SU-DHL-6 (cell line): ENCODE measurements at regions not wholly inside any gene's neighbourhood (a gene's known extent, or its start where the extent isn't known, plus 50 kb on each side); places are given as distances from the start of the nearest gene placed in this dataset.

Experiments
- H2AFZ ChIP-seq: fragments of 200-600 bp; sonication (generic); 2 replicates; pipeline ENCODE4 v1.6.1; 2014; ENCODE audit warnings: low read depth, mild to moderate bottlenecking, moderate library complexity, mixed read lengths, antibody characterized with exemption, low read length; ENCODE audit not compliant: severe bottlenecking
- H3F3A ChIP-seq: fragments of 200-600 bp; shearing (Covaris generic); 2 replicates; pipeline ENCODE4 v1.6.0; 2016; ENCODE audit warnings: antibody characterized with exemption, mild to moderate bottlenecking; ENCODE audit not compliant: insufficient read depth
- H3K27ac ChIP-seq: fragments of 200-600 bp; sonication (generic); 2 replicates; pipeline ENCODE4 v1.5.1; 2016; ENCODE audit warnings: low read depth, mild to moderate bottlenecking, low read length, moderate library complexity, mixed read lengths
- H3K27me3 ChIP-seq: fragments of 200-600 bp; sonication (generic), shearing (Covaris generic); 2 replicates; pipeline ENCODE4 v1.6.0; 2014; ENCODE audit warnings: mild to moderate bottlenecking, low read length
- H3K36me3 ChIP-seq: fragments of 200-600 bp; sonication (generic); 2 replicates; pipeline ENCODE4 v1.6.1; 2014; ENCODE audit warnings: mild to moderate bottlenecking, low read length, mixed read lengths
- H3K4me2 ChIP-seq: fragments of 300-600, 200-600 bp; shearing (Covaris generic), sonication (generic); 2 replicates; pipeline ENCODE4 v1.6.0; 2014; ENCODE audit warnings: low read length, low read depth, mild to moderate bottlenecking; ENCODE audit not compliant: poor library complexity, severe bottlenecking
- H3K4me3 ChIP-seq: fragments of 200-600 bp; sonication (generic); 2 replicates; pipeline ENCODE4 v1.5.1; 2014; ENCODE audit warnings: antibody characterized with exemption, low read length, mild to moderate bottlenecking, mixed read lengths; ENCODE audit not compliant: insufficient read depth, poor library complexity, severe bottlenecking
- H3K79me2 ChIP-seq: fragments of 200-600 bp; sonication (generic); 2 replicates; pipeline ENCODE4 v1.6.1; 2014; ENCODE audit warnings: mild to moderate bottlenecking, low read length, moderate library complexity; ENCODE audit not compliant: insufficient read depth
- H3K9ac ChIP-seq: fragments of 200-600 bp; sonication (generic); 2 replicates; pipeline ENCODE4 v1.7.0; 2014; ENCODE audit warnings: mild to moderate bottlenecking, low read length
- H3K9me2 ChIP-seq: fragments of 200-600 bp; sonication (generic); replicated peaks from 2 replicates; pipeline ENCODE4 v1.6.1; 2014; ENCODE audit warnings: low read length; ENCODE audit not compliant: insufficient read depth
- H3K9me3 ChIP-seq: fragments of 200-600 bp; sonication (generic); 2 replicates; pipeline ENCODE4 v1.6.1; 2014; ENCODE audit warnings: low read length, mixed read lengths; ENCODE audit not compliant: insufficient read depth
- H4K20me1 ChIP-seq: fragments of 200-600 bp; sonication (generic); 2 replicates; pipeline ENCODE4 v1.6.1; 2014; ENCODE audit warnings: low read depth, mild to moderate bottlenecking, antibody characterized with exemption, low read length, moderate library complexity, mixed read lengths
- EZH2phosphoT487 ChIP-seq: fragments of 200-600 bp; sonication (generic), shearing (Covaris generic); conservative IDR thresholded peaks from 2 replicates; pipeline ENCODE4 v1.6.1; 2018; ENCODE audit warnings: mild to moderate bottlenecking, antibody characterized with exemption, low read length, moderate library complexity, mixed read lengths
- TF ChIP-seq, protein P1 (sequence below): fragments of 200-600 bp; sonication (generic); IDR thresholded peaks from one replicate; pipeline ENCODE4 v1.5.1; 2017; ENCODE audit warnings: antibody characterized with exemption, mild to moderate bottlenecking, low read length, moderate library complexity; ENCODE audit not compliant: insufficient read depth, poor library complexity, severe bottlenecking

DNA sequence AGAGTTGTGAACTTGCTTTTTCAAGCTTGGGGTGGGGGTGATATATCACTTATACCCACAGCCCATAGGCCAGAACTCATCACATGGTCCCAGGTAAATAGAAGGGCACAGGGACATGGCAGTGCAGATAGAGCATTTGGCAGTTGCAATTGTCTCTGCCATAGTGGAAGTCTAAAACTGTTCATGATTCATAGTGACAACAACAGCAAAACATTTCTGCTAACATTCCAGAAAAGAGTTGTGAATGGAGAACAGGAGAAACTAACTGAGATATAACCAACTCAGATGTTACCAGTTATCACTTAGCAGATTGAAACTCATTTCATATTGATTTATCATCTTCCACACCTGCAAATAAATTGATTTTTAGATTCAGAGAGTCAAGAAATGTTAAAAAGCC, 278.6 kb upstream of the KYNU start:
- Histone ChIP-seq H3K27me3 (no peaks in the 10 kb centered on the region), H3K9me2 (no peaks in the 10 kb centered on the region), H4K20me1 (no peaks in the 10 kb centered on the region; the same call in 1 of the 2 replicates), H3K27ac (no peak overlapping the region), H3K9me3 (no peaks in the 10 kb centered on the region), H3K4me2 (no peak overlapping the region), H3K9ac (no peak overlapping the region), H3K36me3 (no peaks in the 10 kb centered on the region), H3F3A (no peaks in the 10 kb centered on the region), H3K4me3 (no peak overlapping the region), H2AFZ (no peak overlapping the region), H3K79me2 (no peaks in the 10 kb centered on the region)
- TF ChIP-seq, protein P1, sequence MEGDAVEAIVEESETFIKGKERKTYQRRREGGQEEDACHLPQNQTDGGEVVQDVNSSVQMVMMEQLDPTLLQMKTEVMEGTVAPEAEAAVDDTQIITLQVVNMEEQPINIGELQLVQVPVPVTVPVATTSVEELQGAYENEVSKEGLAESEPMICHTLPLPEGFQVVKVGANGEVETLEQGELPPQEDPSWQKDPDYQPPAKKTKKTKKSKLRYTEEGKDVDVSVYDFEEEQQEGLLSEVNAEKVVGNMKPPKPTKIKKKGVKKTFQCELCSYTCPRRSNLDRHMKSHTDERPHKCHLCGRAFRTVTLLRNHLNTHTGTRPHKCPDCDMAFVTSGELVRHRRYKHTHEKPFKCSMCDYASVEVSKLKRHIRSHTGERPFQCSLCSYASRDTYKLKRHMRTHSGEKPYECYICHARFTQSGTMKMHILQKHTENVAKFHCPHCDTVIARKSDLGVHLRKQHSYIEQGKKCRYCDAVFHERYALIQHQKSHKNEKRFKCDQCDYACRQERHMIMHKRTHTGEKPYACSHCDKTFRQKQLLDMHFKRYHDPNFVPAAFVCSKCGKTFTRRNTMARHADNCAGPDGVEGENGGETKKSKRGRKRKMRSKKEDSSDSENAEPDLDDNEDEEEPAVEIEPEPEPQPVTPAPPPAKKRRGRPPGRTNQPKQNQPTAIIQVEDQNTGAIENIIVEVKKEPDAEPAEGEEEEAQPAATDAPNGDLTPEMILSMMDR = no peak
- TF ChIP-seq EZH2phosphoT487 = no peak

DNA sequence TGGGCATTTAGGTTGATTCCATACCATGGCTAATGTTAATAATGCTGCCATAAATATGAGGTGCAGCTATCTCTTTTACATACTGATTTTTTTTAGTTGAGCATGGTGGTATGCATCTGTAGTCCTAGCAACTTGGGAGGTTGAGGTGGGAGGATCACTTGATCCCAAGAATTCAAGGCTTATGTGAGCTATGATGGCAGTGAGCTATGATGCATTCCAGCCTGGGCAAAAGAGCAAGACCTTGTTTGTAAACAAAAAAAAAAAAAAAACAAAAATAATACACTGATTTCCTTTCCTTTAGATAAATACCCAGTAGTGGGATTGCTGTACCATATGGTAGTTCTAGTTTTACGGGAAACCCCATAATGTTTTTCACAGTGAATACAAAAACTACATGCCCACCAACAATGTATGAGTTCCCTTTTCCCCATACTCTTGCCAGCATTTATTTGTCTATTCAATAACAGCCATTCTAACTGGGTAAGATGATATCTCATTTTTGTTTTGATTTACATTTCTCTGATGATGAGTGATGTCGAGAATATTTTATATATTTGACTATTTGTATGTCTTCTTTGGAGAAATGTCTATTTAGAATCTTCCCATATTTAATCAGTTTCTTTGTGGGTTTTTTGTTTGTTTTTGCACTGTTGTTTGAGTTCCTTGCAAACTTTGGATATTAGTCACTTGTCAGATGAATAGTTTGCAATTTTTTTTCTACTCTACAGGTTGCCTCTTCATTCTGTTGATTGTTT, 281.0 kb upstream of the KYNU start:
- H3K4me3 ChIP-seq = no peak overlapping the region
- no peaks in the 10 kb centered on the region for H3K27me3 ChIP-seq
- TF ChIP-seq, protein P1 = no peak
- TF ChIP-seq EZH2phosphoT487 = no peak
- H2AFZ ChIP-seq = no peak overlapping the region
- no peak overlapping the region for H3K9ac ChIP-seq
- no peaks in the 10 kb centered on the region for H3K36me3 ChIP-seq
- no peaks in the 10 kb centered on the region for H3K9me3 ChIP-seq
- H3K79me2 ChIP-seq = no peaks in the 10 kb centered on the region
- H3F3A ChIP-seq = no peaks in the 10 kb centered on the region
- no peaks in the 10 kb centered on the region for H3K9me2 ChIP-seq
- no peak overlapping the region for H3K27ac ChIP-seq
- no peak overlapping the region for H3K4me2 ChIP-seq
- no peaks in the 10 kb centered on the region for H4K20me1 ChIP-seq

DNA sequence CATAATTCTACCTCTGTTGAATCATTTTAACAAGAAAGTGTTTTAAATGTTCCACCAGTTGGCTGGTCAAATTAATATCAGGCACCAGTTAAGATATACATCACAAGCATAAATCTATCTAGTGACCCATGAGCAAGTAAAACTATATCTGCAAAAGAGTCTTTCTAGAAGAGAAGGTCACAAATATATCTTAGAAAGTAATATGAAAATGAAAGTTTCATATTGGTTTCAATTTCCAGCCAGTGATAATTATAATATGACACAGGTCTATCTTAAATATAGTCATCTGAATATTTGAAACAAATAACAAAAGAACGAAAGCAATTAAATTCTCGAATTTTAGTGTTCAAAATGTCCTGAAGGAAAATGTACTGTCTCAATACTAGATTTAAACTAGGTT, 282.5 kb upstream of the KYNU start:
- Histone ChIP-seq H3K4me3 (no peak overlapping the region), H3F3A (no peaks in the 10 kb centered on the region), H3K9ac (no peak overlapping the region), H2AFZ (no peak overlapping the region), H3K4me2 (no peak overlapping the region), H4K20me1 (no peaks in the 10 kb centered on the region), H3K79me2 (no peaks in the 10 kb centered on the region), H3K9me3 (no peaks in the 10 kb centered on the region), H3K9me2 (no peaks in the 10 kb centered on the region), H3K27me3 (no peaks in the 10 kb centered on the region), H3K27ac (no peak overlapping the region), H3K36me3 (no peaks in the 10 kb centered on the region)
- TF ChIP-seq EZH2phosphoT487 = no peak
- TF ChIP-seq, protein P1 = no peak
